Small intestine (tissue), 7 donors: ENCODE measurements at regions not wholly inside any gene's neighbourhood (a gene's known extent, or its start where the extent isn't known, plus 50 kb on each side); places are given as distances from the start of the nearest gene placed in this dataset.

Experiments
- DNase-seq, 2 donors: peaks; one replicate each; pipeline versions ENCODE4 v3.0.0 to v3.0.0-alpha.2; 2013
- FAIRE-seq: peaks from 2 replicates; lab custom pipeline; 2012; peaks lifted over from hg19 to GRCh38; lab: Jason Lieb, UNC
- H3K27ac ChIP-seq, 3 donors: one replicate each; pipeline ENCODE4 v1.5.1; 2013; ENCODE audit warnings: low read length in 2 of 3, mild to moderate bottlenecking in 2 of 3, control low read depth in 1 of 3, inconsistent platforms in 1 of 3, low read depth in 1 of 3, moderate library complexity in 1 of 3
- H3K27me3 ChIP-seq, 3 donors: one replicate each; pipeline ENCODE4 v1.6.1; 2013; ENCODE audit warnings: low read length in 3 of 3, inconsistent platforms in 1 of 3; ENCODE audit not compliant: control insufficient read depth in 3 of 3, insufficient read depth in 3 of 3
- H3K36me3 ChIP-seq, 3 donors: one replicate each; pipeline ENCODE4 v1.6.1; 2013; ENCODE audit warnings: low read length in 3 of 3, inconsistent platforms in 1 of 3, low read depth in 1 of 3, mild to moderate bottlenecking in 1 of 3, moderate library complexity in 1 of 3; ENCODE audit not compliant: control insufficient read depth in 3 of 3, insufficient read depth in 2 of 3
- H3K4me1 ChIP-seq, 3 donors: one replicate each; pipeline ENCODE4 v1.6.1; 2013; ENCODE audit warnings: low read length in 2 of 3, inconsistent platforms in 1 of 3, low read depth in 1 of 3, mild to moderate bottlenecking in 1 of 3, moderate library complexity in 1 of 3; ENCODE audit not compliant: control insufficient read depth in 3 of 3, insufficient read depth in 2 of 3
- H3K4me3 ChIP-seq, 3 donors: one replicate each; pipeline ENCODE4 v1.5.1; 2013; ENCODE audit warnings: low read length in 3 of 3, control low read depth in 1 of 3, inconsistent platforms in 1 of 3, low read depth in 1 of 3, mild to moderate bottlenecking in 1 of 3, moderate library complexity in 1 of 3
- H3K9me3 ChIP-seq, 2 donors: one replicate each; pipeline ENCODE4 v1.6.1; 2013; ENCODE audit warnings: low read depth in 1 of 2, low read length in 1 of 2; ENCODE audit not compliant: control insufficient read depth in 2 of 2, insufficient read depth in 1 of 2
- WGBS, 3 donors: extraction: QIAGEN DNeasy Blood & Tissue Kit; methylation state at CpG; one replicate each; pipeline ENCODE4 v1.1.7; 2013; 5-methylcytosine and 5-hydroxymethylcytosine counted together
- donor health status: healthy with polysubstance abuse.
- donor health status: control.
- donor health status: control.
- donor health status: Bipolar disorder and iron deficiency.
- donor health status: healthy.

- Histone ChIP-seq H3K4me1 (no peaks in the 10 kb centered on the region), H3K36me3 (no peaks in the 10 kb centered on the region), H3K27me3 (no peaks in the 10 kb centered on the region), H3K4me3 (no peak overlapping the region), H3K27ac (no peak overlapping the region), H3K9me3 (peaks cover 0 to 4% of the 10 kb centered on the region in 2 donors)
- WGBS, 3 donors, result 52 to 68% (median 60%) methylated on average over 6 of the region's 6 CpGs
- peak in 1 of 2 donors; percentile 11 for DNase-seq
- no peak for FAIRE-seq
Observed at GRCh38 chr12:45627407-45628069, 102.0 kb upstream of the ARID2 start.

- Histone ChIP-seq H3K36me3 (no peaks in the 10 kb centered on the region), H3K27me3 (no peaks in the 10 kb centered on the region), H3K27ac (no peak overlapping the region), H3K4me1 (no peaks in the 10 kb centered on the region), H3K9me3 (no peaks in the 10 kb centered on the region), H3K4me3 (no peak overlapping the region)
- DNase-seq, result no peak
- FAIRE-seq, result peak; percentile 96
Observed at GRCh38 chr12:45629292-45629691, 100.2 kb upstream of the ARID2 start.

- Histone ChIP-seq H3K4me1 (no peaks in the 10 kb centered on the region), H3K9me3 (no peaks in the 10 kb centered on the region), H3K36me3 (no peaks in the 10 kb centered on the region), H3K27me3 (no peaks in the 10 kb centered on the region), H3K27ac (no peak overlapping the region), H3K4me3 (no peak overlapping the region)
- no peak for FAIRE-seq
- 90 to 100% (median 90%) methylated on average over 1 of the region's 1 CpG for WGBS, 3 donors
- DNase-seq, result peak in 1 of 2 donors; percentile 5
Observed at GRCh38 chr12:45633733-45634132, 95.8 kb upstream of the ARID2 start.

- WGBS, 3 donors, result 88 to 90% (median 88%) methylated on average over 6 of the region's 6 CpGs
- H3K9me3 ChIP-seq, result peaks cover 0 to 2% of the 10 kb centered on the region in 2 donors
- FAIRE-seq, result no peak
Observed at GRCh38 chr12:45634273-45634917, 95.1 kb upstream of the ARID2 start.

GRCh38 chr12:45637242-45637641 lies 92.3 kb upstream of the ARID2 start:
- Histone ChIP-seq H3K27me3 (no peaks in the 10 kb centered on the region), H3K4me1 (no peaks in the 10 kb centered on the region), H3K4me3 (no peak overlapping the region), H3K36me3 (no peaks in the 10 kb centered on the region), H3K9me3 (peaks cover 0 to 5% of the 10 kb centered on the region in 2 donors), H3K27ac (no peak overlapping the region)
- WGBS, 3 donors, result 85 to 91% (median 85%) methylated on average over 2 of the region's 2 CpGs
- no peak for FAIRE-seq
- DNase-seq, result no peak

More at GRCh38 chr12:45634273-45634917, 95.1 kb upstream of the ARID2 start:
- H3K4me3 ChIP-seq, result no peak overlapping the region
- H3K27me3 ChIP-seq, result no peaks in the 10 kb centered on the region
- no peaks in the 10 kb centered on the region for H3K4me1 ChIP-seq
- no peak for DNase-seq
- no peaks in the 10 kb centered on the region for H3K36me3 ChIP-seq
- H3K27ac ChIP-seq, result no peak overlapping the region

- Histone ChIP-seq H3K27ac (no peak overlapping the region), H3K4me1 (no peaks in the 10 kb centered on the region), H3K9me3 (peaks cover 0 to 5% of the 10 kb centered on the region in 2 donors), H3K27me3 (no peaks in the 10 kb centered on the region), H3K4me3 (no peak overlapping the region), H3K36me3 (no peaks in the 10 kb centered on the region)
- FAIRE-seq (no peak), DNase-seq (no peak)
- WGBS, 3 donors, result 91 to 97% (median 96%) methylated on average over 1 of the region's 1 CpG
Observed at GRCh38 chr12:45637706-45638105, 91.8 kb upstream of the ARID2 start.

GRCh38 chr12:45638386-45638785 lies 91.1 kb upstream of the ARID2 start:
- no peaks in the 10 kb centered on the region for H3K36me3 ChIP-seq
- no peaks in the 10 kb centered on the region for H3K4me1 ChIP-seq
- DNase-seq, result no peak
- H3K27ac ChIP-seq, result no peak overlapping the region
- no peaks in the 10 kb centered on the region for H3K27me3 ChIP-seq
- 84 to 96% (median 86%) methylated on average over 1 of the region's 1 CpG for WGBS, 3 donors
- no peak for FAIRE-seq
- H3K4me3 ChIP-seq, result no peak overlapping the region
- H3K9me3 ChIP-seq, result peaks cover 0 to 5% of the 10 kb centered on the region in 2 donors

- no peak for FAIRE-seq
- no peak overlapping the region for H3K27ac ChIP-seq
- no peaks in the 10 kb centered on the region for H3K27me3 ChIP-seq
- H3K9me3 ChIP-seq, result peaks cover 0 to 2% of the 10 kb centered on the region in 2 donors
- 0 to 9% (median 4%) methylated on average over 1 of the region's 1 CpG for WGBS, 3 donors
- no peaks in the 10 kb centered on the region for H3K36me3 ChIP-seq
- no peaks in the 10 kb centered on the region for H3K4me1 ChIP-seq
- H3K4me3 ChIP-seq, result no peak overlapping the region
- no peak for DNase-seq
Observed at GRCh38 chr12:45644541-45644940, 85.0 kb upstream of the ARID2 start.
